SH-SY5Y (cell line): ENCODE measurements at regions not wholly inside any gene's neighbourhood (a gene's known extent, or its start where the extent isn't known, plus 50 kb on each side); places are given as distances from the start of the nearest gene placed in this dataset.

ENCODE experiments used
- GATA2 ChIP-seq: IDR thresholded peaks from 2 replicates; pipeline ENCODE4 v1.6.1; 2011; ENCODE audit warnings: mild to moderate bottlenecking, low read depth, low read length
- GATA3 ChIP-seq: IDR thresholded peaks from 2 replicates; pipeline ENCODE4 v1.6.1; 2011; ENCODE audit warnings: low read depth, mild to moderate bottlenecking, low read length, moderate library complexity

GRCh38 chr2:117523267-117523666 is 291.2 kb upstream of the DDX18 start:
- TF ChIP-seq GATA3, result no peak
- no peak for TF ChIP-seq GATA2
